Hematopoietic multipotent progenitor cell treated with erythropoietin and hydrocortisone succinate and interleukin-3 and kit ligand, for 17 days (in vitro differentiated cells): ENCODE measurements at regions not wholly inside any gene's neighbourhood (a gene's known extent, or its start where the extent isn't known, plus 50 kb on each side); places are given as distances from the start of the nearest gene placed in this dataset.
"Not testable (repeated sequence)": the region's sequence is repeated elsewhere in the genome, so short reads cannot be mapped to it uniquely, and the experiment has no call there.

Experiments
- DNase-seq: peaks from one replicate; pipeline ENCODE4 v3.0.0-alpha.2; 2015; ENCODE audit warnings: low spot score

- DNase-seq = no peak
Observed at GRCh38 chr10:117790179-117790578, 247.6 kb downstream of the EMX2 start.

GRCh38 chr10:117790621-117791020 is 248.1 kb downstream of the EMX2 start:
- no peak for DNase-seq

- DNase-seq = no peak
Observed at GRCh38 chr10:117792214-117792613, 249.7 kb downstream of the EMX2 start.

- DNase-seq = no peak
Observed at GRCh38 chr10:117796130-117796745, 250.5 kb downstream of the RAB11FIP2 start.

- DNase-seq = no peak
Observed at GRCh38 chr10:117797296-117797695, 249.4 kb downstream of the RAB11FIP2 start.

- no peak for DNase-seq
Observed at GRCh38 chr10:117801691-117802090, 245.1 kb downstream of the RAB11FIP2 start.

GRCh38 chr10:117804470-117805011 is 242.2 kb downstream of the RAB11FIP2 start:
- no peak for DNase-seq

GRCh38 chr10:117805139-117805538 is 241.6 kb downstream of the RAB11FIP2 start:
- DNase-seq = no peak

- DNase-seq = no peak
Observed at GRCh38 chr10:117807441-117807840, 239.3 kb downstream of the RAB11FIP2 start.

- DNase-seq = not testable (repeated sequence)
Observed at GRCh38 chr10:117815816-117816215, 230.9 kb downstream of the RAB11FIP2 start.

GRCh38 chr10:117817116-117817515 is 229.6 kb downstream of the RAB11FIP2 start:
- DNase-seq = no peak

GRCh38 chr10:117818721-117819120 is 228.0 kb downstream of the RAB11FIP2 start:
- DNase-seq = no peak

GRCh38 chr10:117819304-117819703 is 227.4 kb downstream of the RAB11FIP2 start:
- DNase-seq = no peak

GRCh38 chr10:117823980-117824379 is 222.8 kb downstream of the RAB11FIP2 start:
- DNase-seq = no peak

GRCh38 chr10:117830205-117830604 is 216.5 kb downstream of the RAB11FIP2 start:
- DNase-seq = no peak

- DNase-seq = no peak
Observed at GRCh38 chr10:117830787-117831212, 215.9 kb downstream of the RAB11FIP2 start.

- DNase-seq = not testable (repeated sequence)
Observed at GRCh38 chr10:117838500-117839498, 207.9 kb downstream of the RAB11FIP2 start.

GRCh38 chr10:117856426-117856825 is 190.3 kb downstream of the RAB11FIP2 start:
- not testable (repeated sequence) for DNase-seq

GRCh38 chr10:117860135-117860534 is 186.6 kb downstream of the RAB11FIP2 start:
- no peak for DNase-seq

- DNase-seq = no peak
Observed at GRCh38 chr10:117860823-117861222, 185.9 kb downstream of the RAB11FIP2 start.

- no peak for DNase-seq
Observed at GRCh38 chr10:117861329-117861728, 185.4 kb downstream of the RAB11FIP2 start.

- DNase-seq = no peak
Observed at GRCh38 chr10:117863771-117864170, 183.0 kb downstream of the RAB11FIP2 start.

- DNase-seq = no peak
Observed at GRCh38 chr10:117865945-117866344, 180.8 kb downstream of the RAB11FIP2 start.
